ENCODE measurements at regions not wholly inside any gene's neighbourhood (a gene's known extent, or its start where the extent isn't known, plus 50 kb on each side); places are given as distances from the start of the nearest gene placed in this dataset.

- Histone ChIP-seq H3K27ac (ENCODE audit: low read length in 2 of 2) (no peak overlapping the region), H3K36me3 (replicated peaks in 1 of 2; ENCODE audit: control extremely low read depth in 1 of 2, control insufficient read depth in 1 of 2, extremely low read depth in 1 of 2, insufficient read depth in 2 of 2, low read length in 1 of 2) (no peaks in the 10 kb centered on the region), H4K20me1 (ENCODE audit: control insufficient read depth, insufficient read depth, low read length, poor library complexity, severe bottlenecking) (no peaks in the 10 kb centered on the region), H3K4me3 (ENCODE audit: control extremely low read depth in 1 of 5, extremely low read depth in 1 of 5, insufficient read depth in 1 of 5, low read depth in 2 of 5, low read length in 4 of 5) (no peak overlapping the region), H3K27me3 (replicated peaks in 1 of 4; ENCODE audit: control extremely low read depth in 1 of 4, control insufficient read depth in 3 of 4, insufficient read depth in 4 of 4, low read length in 3 of 4) (peaks cover 0 to 9% (median 3%) of the 10 kb centered on the region in 4 experiments), H2AFZ (ENCODE audit: insufficient read depth, low read depth, low read length, poor library complexity, severe bottlenecking) (no peak overlapping the region), H3K9me3 (ENCODE audit: control extremely low read depth in 1 of 3, control insufficient read depth in 2 of 3, insufficient read depth in 1 of 3, low read length in 2 of 3) (no peaks in the 10 kb centered on the region), H3K79me2 (ENCODE audit: control insufficient read depth, insufficient read depth, low read length) (no peaks in the 10 kb centered on the region), H3K4me2 (replicated peaks; ENCODE audit: low read depth, low read length, poor library complexity, severe bottlenecking) (no peak overlapping the region), H3K4me1 (ENCODE audit: control insufficient read depth in 2 of 2, insufficient read depth in 2 of 2, low read length in 2 of 2) (no peaks in the 10 kb centered on the region), H3K9ac (ENCODE audit: low read length) (no peak overlapping the region)
- POLR2A ChIA-PET: no interaction called here
- DNase-seq: no peak
- Mint-ChIP-seq H3K27ac (no peak overlapping the region), H3K4me3 (no peak overlapping the region), H3K4me1 (no peaks in the 10 kb centered on the region), H3K9me3 (ENCODE audit: insufficient read depth) (no peaks in the 10 kb centered on the region), H3K27me3 (peaks cover 41% of the 10 kb centered on the region)
- CTCF ChIA-PET: interaction anchor here (0.6 kb wide), 1 partner anchor 455 kb away, joined by 3 read pairs; no protein-coding TSS in a partner anchor
- TF ChIP-seq CTCF (IDR thresholded peaks at IDR 0.05) (no peak), EZH2 (IDR thresholded peaks at IDR 0.05; ENCODE audit: borderline replicate concordance, insufficient read depth, low read depth, low read length, poor library complexity, severe bottlenecking) (no peak)
- 10% methylated on average over 2 of the region's 5 CpGs for WGBS (ENCODE audit: insufficient coverage)
- no peak for ATAC-seq (ENCODE audit: low read depth)
- intact Hi-C loops (cut with micrococcal nuclease): no loop called here
Observed at GRCh38 chr1:13935336-13935735, 235.3 kb downstream of the PRDM2 start.

GRCh38 chr1:13941315-13941714, 241.3 kb downstream of the PRDM2 start:
- Histone ChIP-seq H4K20me1 (ENCODE audit: control insufficient read depth, insufficient read depth, low read length, poor library complexity, severe bottlenecking) (no peaks in the 10 kb centered on the region), H3K4me2 (replicated peaks; ENCODE audit: low read depth, low read length, poor library complexity, severe bottlenecking) (no peak overlapping the region), H3K4me3 (ENCODE audit: control extremely low read depth in 1 of 5, extremely low read depth in 1 of 5, insufficient read depth in 1 of 5, low read depth in 2 of 5, low read length in 4 of 5) (no peak overlapping the region), H3K9me3 (ENCODE audit: control extremely low read depth in 1 of 3, control insufficient read depth in 2 of 3, insufficient read depth in 1 of 3, low read length in 2 of 3) (peaks cover 3 to 7% (median 3%) of the 10 kb centered on the region in 3 donors), H3K4me1 (ENCODE audit: control insufficient read depth in 2 of 2, insufficient read depth in 2 of 2, low read length in 2 of 2) (no peaks in the 10 kb centered on the region), H3K9ac (ENCODE audit: low read length) (no peak overlapping the region), H3K27ac (ENCODE audit: low read length in 2 of 2) (no peak overlapping the region), H3K79me2 (ENCODE audit: control insufficient read depth, insufficient read depth, low read length) (no peaks in the 10 kb centered on the region), H3K36me3 (replicated peaks in 1 of 2; ENCODE audit: control extremely low read depth in 1 of 2, control insufficient read depth in 1 of 2, extremely low read depth in 1 of 2, insufficient read depth in 2 of 2, low read length in 1 of 2) (no peaks in the 10 kb centered on the region), H3K27me3 (replicated peaks in 1 of 4; ENCODE audit: control extremely low read depth in 1 of 4, control insufficient read depth in 3 of 4, insufficient read depth in 4 of 4, low read length in 3 of 4) (peaks cover 0 to 6% (median 2%) of the 10 kb centered on the region in 4 experiments), H2AFZ (ENCODE audit: insufficient read depth, low read depth, low read length, poor library complexity, severe bottlenecking) (no peak overlapping the region)
- DNase-seq (no peak), ATAC-seq (ENCODE audit: low read depth) (no peak)
- no peak overlapping the region for H3K4me3 Mint-ChIP-seq
- peaks cover 30% of the 10 kb centered on the region for H3K27me3 Mint-ChIP-seq
- H3K27ac Mint-ChIP-seq: no peak overlapping the region
- POLR2A ChIA-PET: no interaction called here
- H3K4me1 Mint-ChIP-seq: no peaks in the 10 kb centered on the region
- CTCF ChIA-PET: no interaction called here
- intact Hi-C loops (cut with micrococcal nuclease): no loop called here
- peaks cover 7% of the 10 kb centered on the region for H3K9me3 Mint-ChIP-seq (ENCODE audit: insufficient read depth)
- WGBS (ENCODE audit: insufficient coverage): 80% methylated on average over 1 of the region's 1 CpG
- TF ChIP-seq CTCF (IDR thresholded peaks at IDR 0.05) (no peak), EZH2 (IDR thresholded peaks at IDR 0.05; ENCODE audit: borderline replicate concordance, insufficient read depth, low read depth, low read length, poor library complexity, severe bottlenecking) (no peak)

Measured in B cell (primary cell).